B cell (primary cell): ENCODE measurements at regions not wholly inside any gene's neighbourhood (a gene's known extent, or its start where the extent isn't known, plus 50 kb on each side); places are given as distances from the start of the nearest gene placed in this dataset.

ENCODE experiments used
- ATAC-seq: fragments of 200-7000 bp; cut with Tn5 transposase; one replicate; pipeline ENCODE4 v1.10.0; 2021; ENCODE audit warnings: low read depth, mild to moderate bottlenecking, moderate number of reproducible peaks, moderate library complexity
- CTCF ChIA-PET: fragments of 350-600 bp; sonication (Branson Sonifier 250); formaldehyde crosslinking; loops from one replicate; lab custom pipeline; 2021; ENCODE audit warnings: antibody characterized with exemption, inconsistent platforms; lab: Charles Lee
- POLR2A ChIA-PET: fragments of 350-600 bp; sonication (Branson Sonifier 250); formaldehyde crosslinking; loops from one replicate; lab custom pipeline; 2021; ENCODE audit warnings: antibody characterized with exemption; lab: Charles Lee
- DNase-seq: peaks from one replicate; pipeline ENCODE4 v3.0.0; 2013
- H2AFZ ChIP-seq: 2 replicates; pipeline ENCODE4 v1.6.1; 2012; ENCODE audit warnings: mild to moderate bottlenecking, low read depth, low read length; ENCODE audit not compliant: insufficient read depth, poor library complexity, severe bottlenecking
- H3K27ac ChIP-seq, 2 donors: 1 replicate in 1 of 2; 2 replicates in 1 of 2; pipeline ENCODE4 v1.5.1; 2012 to 2013; ENCODE audit warnings: low read length in 2 of 2, mild to moderate bottlenecking in 2 of 2, moderate library complexity in 1 of 2
- H3K27me3 ChIP-seq, 4 experiments: fragments of 200-600 bp in 1 of 4; sonication (generic) in 1 of 4; replicated peaks in 1 of 4; 1 replicate in 2 of 4; 2 replicates in 2 of 4; pipeline versions ENCODE4 v1.6.1 to v1.7.0; 2013 to 2016; ENCODE audit warnings: low read length in 3 of 4, mild to moderate bottlenecking in 2 of 4, mixed read lengths in 1 of 4, moderate library complexity in 1 of 4; ENCODE audit not compliant: insufficient read depth in 4 of 4, control insufficient read depth in 3 of 4; ENCODE audit errors: control extremely low read depth in 1 of 4
- H3K36me3 ChIP-seq, 2 experiments: replicated peaks in 1 of 2; 1 replicate in 1 of 2; 2 replicates in 1 of 2; pipeline versions ENCODE4 v1.6.1 to v1.7.1; 2013; ENCODE audit warnings: low read length in 1 of 2; ENCODE audit not compliant: insufficient read depth in 2 of 2, control insufficient read depth in 1 of 2; ENCODE audit errors: control extremely low read depth in 1 of 2, extremely low read depth in 1 of 2
- H3K4me1 ChIP-seq, 2 donors: fragments of 200-600 bp in 1 of 2; sonication (generic) in 1 of 2; 1 replicate in 1 of 2; 2 replicates in 1 of 2; pipeline versions ENCODE4 v1.5.1 to v1.6.1; 2013 to 2017; ENCODE audit warnings: low read length in 2 of 2; ENCODE audit not compliant: control insufficient read depth in 2 of 2, insufficient read depth in 2 of 2
- H3K4me2 ChIP-seq: replicated peaks from 2 replicates; pipeline ENCODE3; 2012; ENCODE audit warnings: mild to moderate bottlenecking, low read depth, low read length; ENCODE audit not compliant: poor library complexity, severe bottlenecking
- H3K4me3 ChIP-seq, 5 experiments: fragments of 200-600 bp in 1 of 5; sonication (generic) in 1 of 5; 1 replicate in 3 of 5; 2 replicates in 2 of 5; pipeline versions ENCODE4 v1.5.1 to v1.7.0; 2011 to 2016; ENCODE audit warnings: low read length in 4 of 5, mild to moderate bottlenecking in 4 of 5, low read depth in 2 of 5, control low read depth in 1 of 5, moderate library complexity in 1 of 5; ENCODE audit not compliant: insufficient read depth in 1 of 5; ENCODE audit errors: control extremely low read depth in 1 of 5, extremely low read depth in 1 of 5
- H3K79me2 ChIP-seq: fragments of 200-600 bp; sonication (generic); one replicate; pipeline ENCODE4 v1.6.0; 2016; ENCODE audit warnings: low read length; ENCODE audit not compliant: control insufficient read depth, insufficient read depth
- H3K9ac ChIP-seq: fragments of 200-600 bp; sonication (generic); 2 replicates; pipeline ENCODE4 v1.6.1; 2017; ENCODE audit warnings: mild to moderate bottlenecking, low read length, moderate library complexity
- H3K9me3 ChIP-seq, 3 donors: one replicate each; pipeline versions ENCODE4 v1.6.1 to v1.7.1; 2013; ENCODE audit warnings: low read length in 2 of 3; ENCODE audit not compliant: control insufficient read depth in 2 of 3, insufficient read depth in 1 of 3; ENCODE audit errors: control extremely low read depth in 1 of 3
- H4K20me1 ChIP-seq: 2 replicates; pipeline ENCODE4 v1.6.0; 2012; ENCODE audit warnings: mild to moderate bottlenecking, low read length; ENCODE audit not compliant: insufficient read depth, control insufficient read depth, poor library complexity, severe bottlenecking
- H3K27ac Mint-ChIP-seq: one replicate; pipeline ENCODE4 v1.8.0; 2021; ENCODE audit warnings: mixed read lengths
- H3K27me3 Mint-ChIP-seq: one replicate; pipeline ENCODE4 v1.8.0; 2021; ENCODE audit warnings: mixed read lengths
- H3K4me1 Mint-ChIP-seq: one replicate; pipeline ENCODE4 v1.8.0; 2021; ENCODE audit warnings: mixed read lengths
- H3K4me3 Mint-ChIP-seq: one replicate; pipeline ENCODE4 v1.8.0; 2021; ENCODE audit warnings: mixed read lengths
- H3K9me3 Mint-ChIP-seq: one replicate; pipeline ENCODE4 v1.8.0; 2022; ENCODE audit warnings: mixed read lengths; ENCODE audit not compliant: insufficient read depth
- EZH2 ChIP-seq: IDR thresholded peaks from 2 replicates; pipeline ENCODE4 v1.6.1; 2012; ENCODE audit warnings: borderline replicate concordance, low read depth, mild to moderate bottlenecking, moderate library complexity, low read length; ENCODE audit not compliant: insufficient read depth, poor library complexity, severe bottlenecking
- WGBS: methylation state at CpG from one replicate; pipeline ENCODE4 v1.1.5; 2013; ENCODE audit warnings: missing lambda C conversion rate; ENCODE audit not compliant: insufficient coverage; 5-methylcytosine and 5-hydroxymethylcytosine counted together
- intact Hi-C: fragments of 100-400 bp; cut with micrococcal nuclease; formaldehyde crosslinking; loops from one replicate; pipeline ENCODE4 v1.10.0; 2022
- TF ChIP-seq, protein P1 (sequence below): fragments of 200-600 bp; IDR thresholded peaks from one replicate; pipeline ENCODE4 v1.8.0; 2022; ENCODE audit warnings: antibody characterized with exemption, mild to moderate bottlenecking

DNA sequence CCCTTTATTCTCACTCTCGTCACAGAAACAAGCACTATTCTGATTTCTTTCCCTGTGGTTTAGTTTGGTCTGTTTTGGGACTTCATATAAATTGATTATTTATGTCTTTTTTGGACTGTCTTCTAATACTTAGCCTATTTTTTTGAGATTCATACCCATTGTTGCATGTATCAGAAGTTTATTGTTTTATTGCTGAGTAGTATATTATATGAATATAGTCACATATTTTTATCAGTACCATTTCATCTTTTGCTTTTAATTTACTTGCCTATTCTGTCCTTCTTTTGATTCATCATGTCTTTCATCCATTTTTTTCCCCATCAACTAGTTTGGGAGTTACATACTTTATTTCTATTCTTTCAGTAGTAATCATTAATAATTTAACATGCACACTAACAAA lies 112.0 kb downstream of the ID4 start:
- Mint-ChIP-seq H3K27ac (no peak overlapping the region), H3K27me3 (no peaks in the 10 kb centered on the region), H3K4me1 (no peaks in the 10 kb centered on the region), H3K4me3 (no peak overlapping the region), H3K9me3 (peaks cover 5% of the 10 kb centered on the region)
- WGBS: no CpG with 5 or more reads among the region's 1 CpG
- Histone ChIP-seq H3K9me3 (peaks cover 0 to 2% (median 0%) of the 10 kb centered on the region in 3 donors), H2AFZ (no peak overlapping the region), H3K36me3 (no peaks in the 10 kb centered on the region), H3K79me2 (no peaks in the 10 kb centered on the region), H4K20me1 (no peaks in the 10 kb centered on the region), H3K4me3 (no peak overlapping the region), H3K27me3 (no peaks in the 10 kb centered on the region), H3K4me1 (no peaks in the 10 kb centered on the region), H3K4me2 (no peak overlapping the region), H3K27ac (no peak overlapping the region), H3K9ac (no peak overlapping the region)
- DNase-seq (no peak), ATAC-seq (no peak)
- ChIA-PET CTCF (no interaction called here), POLR2A (no interaction called here)
- TF ChIP-seq, protein P1, sequence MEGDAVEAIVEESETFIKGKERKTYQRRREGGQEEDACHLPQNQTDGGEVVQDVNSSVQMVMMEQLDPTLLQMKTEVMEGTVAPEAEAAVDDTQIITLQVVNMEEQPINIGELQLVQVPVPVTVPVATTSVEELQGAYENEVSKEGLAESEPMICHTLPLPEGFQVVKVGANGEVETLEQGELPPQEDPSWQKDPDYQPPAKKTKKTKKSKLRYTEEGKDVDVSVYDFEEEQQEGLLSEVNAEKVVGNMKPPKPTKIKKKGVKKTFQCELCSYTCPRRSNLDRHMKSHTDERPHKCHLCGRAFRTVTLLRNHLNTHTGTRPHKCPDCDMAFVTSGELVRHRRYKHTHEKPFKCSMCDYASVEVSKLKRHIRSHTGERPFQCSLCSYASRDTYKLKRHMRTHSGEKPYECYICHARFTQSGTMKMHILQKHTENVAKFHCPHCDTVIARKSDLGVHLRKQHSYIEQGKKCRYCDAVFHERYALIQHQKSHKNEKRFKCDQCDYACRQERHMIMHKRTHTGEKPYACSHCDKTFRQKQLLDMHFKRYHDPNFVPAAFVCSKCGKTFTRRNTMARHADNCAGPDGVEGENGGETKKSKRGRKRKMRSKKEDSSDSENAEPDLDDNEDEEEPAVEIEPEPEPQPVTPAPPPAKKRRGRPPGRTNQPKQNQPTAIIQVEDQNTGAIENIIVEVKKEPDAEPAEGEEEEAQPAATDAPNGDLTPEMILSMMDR: no peak
- TF ChIP-seq EZH2: no peak
- intact Hi-C loops: no loop called here

DNA sequence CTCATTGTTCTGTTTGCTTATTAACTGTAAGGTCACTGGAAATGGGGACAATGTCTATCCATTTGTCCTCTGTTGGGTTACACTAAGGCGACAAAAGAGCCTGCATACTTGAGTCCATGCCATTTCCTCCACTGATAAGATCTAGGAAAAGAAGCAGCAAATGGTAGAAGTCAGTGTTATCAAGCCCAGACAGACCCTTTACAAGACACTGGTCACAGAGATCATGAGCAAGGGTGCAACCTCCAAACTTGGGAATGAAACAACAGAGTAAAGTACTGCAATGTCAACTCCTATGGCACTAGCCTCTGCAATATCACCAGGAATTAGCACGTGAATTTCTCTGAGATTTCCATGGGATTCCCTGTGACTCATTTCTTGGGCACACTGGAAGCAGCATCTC lies 126.9 kb downstream of the ID4 start:
- Mint-ChIP-seq H3K9me3 (peaks cover 6% of the 10 kb centered on the region), H3K27me3 (no peaks in the 10 kb centered on the region), H3K4me1 (no peaks in the 10 kb centered on the region), H3K4me3 (no peak overlapping the region), H3K27ac (no peak overlapping the region)
- no peak overlapping the region for H3K4me2 ChIP-seq
- DNase-seq (no peak), ATAC-seq (no peak)
- H2AFZ ChIP-seq: no peak overlapping the region
- H4K20me1 ChIP-seq: no peaks in the 10 kb centered on the region
- POLR2A ChIA-PET: no interaction called here
- H3K79me2 ChIP-seq: no peaks in the 10 kb centered on the region
- H3K9me3 ChIP-seq: peaks cover 0 to 8% (median 0%) of the 10 kb centered on the region in 3 donors
- H3K9ac ChIP-seq: no peak overlapping the region
- no peaks in the 10 kb centered on the region for H3K4me1 ChIP-seq
- WGBS: 100% methylated on average over 1 of the region's 2 CpGs
- H3K36me3 ChIP-seq: no peaks in the 10 kb centered on the region
- CTCF ChIA-PET: no interaction called here
- intact Hi-C loops: no loop called here
- no peak overlapping the region for H3K27ac ChIP-seq
- no peak overlapping the region for H3K4me3 ChIP-seq
- no peaks in the 10 kb centered on the region for H3K27me3 ChIP-seq
- TF ChIP-seq, protein P1: no peak
- TF ChIP-seq EZH2: no peak
